GM23338 (cell line): ENCODE measurements at regions not wholly inside any gene's neighbourhood (a gene's known extent, or its start where the extent isn't known, plus 50 kb on each side); places are given as distances from the start of the nearest gene placed in this dataset.

ENCODE experiments used
- ATAC-seq: fragments of 200-7000 bp; cut with Tn5 transposase; 3 replicates; pipeline ENCODE4 v1.9.1; 2020
- DNase-seq: peaks from one replicate; pipeline ENCODE4 v3.0.0-alpha.2; 2015; ENCODE audit warnings: low spot score
- H2AFZ ChIP-seq: fragments of 200-600 bp; sonication (generic); 2 replicates; pipeline ENCODE4 v1.8.0; 2016; ENCODE audit warnings: antibody characterized with exemption, mild to moderate bottlenecking, moderate library complexity
- H3F3A ChIP-seq: fragments of 200-600 bp; sonication (generic); replicated peaks from 2 replicates; pipeline ENCODE4 v1.8.0; 2017; ENCODE audit warnings: antibody characterized with exemption, mixed run types, low read depth
- H3K27ac ChIP-seq: fragments of 200-600 bp; sonication (generic); 2 replicates; pipeline ENCODE4 v1.6.1; 2016; ENCODE audit warnings: low read depth
- H3K27me3 ChIP-seq: fragments of 200-600 bp; sonication (generic); 2 replicates; pipeline ENCODE4 v1.8.0; 2016; ENCODE audit warnings: mild to moderate bottlenecking, mixed run types, moderate library complexity; ENCODE audit not compliant: insufficient read depth
- H3K36me3 ChIP-seq: fragments of 200-600 bp; sonication (generic); 2 replicates; pipeline ENCODE4 v1.8.0; 2016; ENCODE audit warnings: mild to moderate bottlenecking; ENCODE audit not compliant: insufficient read depth
- H3K4me1 ChIP-seq: fragments of 200-600 bp; sonication (generic); 2 replicates; pipeline ENCODE4 v1.8.0; 2016; ENCODE audit warnings: mild to moderate bottlenecking, moderate library complexity; ENCODE audit not compliant: insufficient read depth
- H3K4me2 ChIP-seq: fragments of 200-600 bp; sonication (generic); 2 replicates; pipeline ENCODE4 v1.7.1; 2017; ENCODE audit warnings: mixed run types
- H3K4me3 ChIP-seq: fragments of 200-600 bp; sonication (generic); 2 replicates; pipeline ENCODE4 v1.6.1; 2016; ENCODE audit warnings: mixed run types
- H3K79me2 ChIP-seq: fragments of 200-600 bp; sonication (generic); replicated peaks from 2 replicates; pipeline ENCODE4 v1.8.0; 2017; ENCODE audit warnings: mild to moderate bottlenecking; ENCODE audit not compliant: insufficient read depth
- H3K9me2 ChIP-seq: fragments of 200-600 bp; sonication (generic); 2 replicates; pipeline ENCODE4 v1.8.0; 2017; ENCODE audit not compliant: insufficient read depth
- H4K20me1 ChIP-seq: fragments of 200-600 bp; sonication (generic); replicated peaks from 2 replicates; pipeline ENCODE4 v1.8.0; 2017; ENCODE audit warnings: mild to moderate bottlenecking; ENCODE audit not compliant: insufficient read depth
- H3K27ac Mint-ChIP-seq: 2 replicates; pipeline ENCODE4 v1.8.0; 2020; ENCODE audit warnings: inconsistent platforms, mild to moderate bottlenecking, moderate library complexity, mixed read lengths
- H3K27me3 Mint-ChIP-seq: 3 replicates; pipeline ENCODE4 v1.8.0; 2022; ENCODE audit warnings: low read depth, mild to moderate bottlenecking, moderate library complexity, mixed read lengths, inconsistent platforms; ENCODE audit not compliant: insufficient read depth, poor library complexity
- H3K36me3 Mint-ChIP-seq: 3 replicates; pipeline ENCODE4 v1.8.0; 2021; ENCODE audit warnings: low read depth, mild to moderate bottlenecking, inconsistent platforms, moderate library complexity, mixed read lengths
- H3K4me1 Mint-ChIP-seq: 3 replicates; pipeline ENCODE4 v1.8.0; 2020; ENCODE audit warnings: mild to moderate bottlenecking, inconsistent platforms, mixed read lengths
- H3K4me3 Mint-ChIP-seq: 3 replicates; pipeline ENCODE4 v1.8.0; 2021; ENCODE audit warnings: moderate library complexity, mild to moderate bottlenecking, inconsistent platforms, mixed read lengths
- H3K9me3 Mint-ChIP-seq: 3 replicates; pipeline ENCODE4 v1.8.0; 2020; ENCODE audit warnings: moderate library complexity, mild to moderate bottlenecking, inconsistent platforms, mixed read lengths
- CREB1 ChIP-seq: fragments of 250-450 bp; sonication (Bioruptor Pico); IDR thresholded peaks from 2 replicates; pipeline ENCODE4 v1.5.0; 2020; ENCODE audit warnings: low read depth, mild to moderate bottlenecking, moderate library complexity
- CTCF ChIP-seq, 2 experiments: fragments of 200-600 bp in 1 of 2; sonication (generic) in 1 of 2; conservative IDR thresholded peaks; 2 replicates each; pipeline versions ENCODE4 v1.5.1 to v1.6.1; 2016 to 2017; ENCODE audit warnings: antibody characterized with exemption in 2 of 2, low read depth in 2 of 2, mild to moderate bottlenecking in 2 of 2, moderate library complexity in 1 of 2
- EZH2phosphoT487 ChIP-seq: fragments of 200-600 bp; sonication (generic); IDR thresholded peaks from one replicate; pipeline ENCODE4 v1.8.1; 2018; ENCODE audit warnings: antibody characterized with exemption; ENCODE audit not compliant: unreplicated experiment
- JUNB ChIP-seq: IDR thresholded peaks from one replicate; pipeline ENCODE4 v1.6.1; 2016; ENCODE audit warnings: antibody characterized with exemption; ENCODE audit not compliant: unreplicated experiment
- NANOG ChIP-seq: IDR thresholded peaks from 2 replicates; pipeline ENCODE4 v1.6.1; 2016; ENCODE audit warnings: antibody characterized with exemption, borderline replicate concordance
- ZNF114 ChIP-seq: fragments of 250-450 bp; sonication (Bioruptor Pico); IDR thresholded peaks from 2 replicates; pipeline ENCODE4 v1.5.0; 2020; ENCODE audit warnings: mild to moderate bottlenecking, moderate library complexity
- ZNF331 ChIP-seq: fragments of 250-450 bp; sonication (Bioruptor Pico); IDR thresholded peaks from 2 replicates; pipeline ENCODE4 v1.5.0; 2020; ENCODE audit warnings: low read depth, mild to moderate bottlenecking, moderate library complexity
- TF ChIP-seq, protein P1 (sequence below): IDR thresholded peaks from one replicate; pipeline ENCODE4 v1.6.1; 2018; ENCODE audit warnings: antibody characterized with exemption; ENCODE audit not compliant: unreplicated experiment
- TF ChIP-seq, protein P2 (sequence below): fragments of 250-450 bp; sonication (Bioruptor Pico); IDR thresholded peaks from 2 replicates; pipeline ENCODE4 v1.5.0; 2020; ENCODE audit warnings: mild to moderate bottlenecking, moderate library complexity

DNA sequence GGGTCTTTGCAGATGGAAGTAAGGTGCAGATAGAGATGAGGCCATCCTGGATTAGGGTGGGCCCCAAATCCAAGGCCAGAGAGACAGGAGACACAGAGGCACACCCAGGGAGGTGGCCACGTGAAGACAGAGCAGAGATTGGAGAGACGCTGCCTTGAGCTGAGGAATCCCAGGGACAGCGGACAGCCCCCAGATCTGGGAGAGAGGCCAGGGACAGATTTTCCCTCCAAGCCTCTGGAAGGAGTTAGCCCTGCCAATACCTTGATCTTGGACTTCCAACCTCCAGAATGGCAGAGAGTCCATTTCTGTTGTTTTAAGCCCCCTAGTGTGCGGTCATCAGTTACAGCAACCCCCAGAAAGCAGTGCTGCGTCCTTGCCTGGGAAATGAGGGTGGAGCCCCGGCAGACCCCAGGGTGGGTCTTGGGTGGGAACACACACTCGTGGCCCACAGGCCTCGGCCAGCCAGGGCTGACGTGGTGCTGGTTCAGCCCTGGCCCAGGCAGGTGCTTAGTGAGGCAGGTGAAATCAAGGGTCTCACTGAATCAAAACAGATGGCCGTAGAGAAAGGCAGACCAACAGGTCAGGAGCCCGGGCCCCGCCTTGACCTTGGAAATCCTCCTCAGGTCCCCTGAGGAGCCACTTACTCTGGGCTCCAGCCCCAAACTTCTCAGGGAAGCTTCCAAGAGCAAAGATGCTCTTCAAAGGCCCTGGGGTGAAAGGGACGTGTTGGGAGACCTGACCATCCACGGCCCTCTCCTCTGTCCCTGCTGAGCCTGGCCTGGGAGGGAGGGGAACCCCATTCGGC lies 169.3 kb downstream of the RBFOX3 start:
- peaks cover 12% of the 10 kb centered on the region for H3K27me3 Mint-ChIP-seq
- no peak overlapping the region; the same call in 2 of the 3 replicates for H3K4me3 Mint-ChIP-seq
- H3K27ac Mint-ChIP-seq: no peak overlapping the region
- Histone ChIP-seq H3K4me1 (no peaks in the 10 kb centered on the region), H3K36me3 (no peaks in the 10 kb centered on the region), H3K27ac (no peak overlapping the region), H4K20me1 (no peaks in the 10 kb centered on the region), H2AFZ (no peak overlapping the region), H3K4me3 (no peak overlapping the region), H3K4me2 (no peak overlapping the region), H3K79me2 (no peaks in the 10 kb centered on the region), H3K9me2 (no peaks in the 10 kb centered on the region), H3F3A (no peaks in the 10 kb centered on the region), H3K27me3 (no peaks in the 10 kb centered on the region)
- no peak for ATAC-seq
- no peaks in the 10 kb centered on the region for H3K36me3 Mint-ChIP-seq
- DNase-seq: no peak
- H3K9me3 Mint-ChIP-seq: no peaks in the 10 kb centered on the region
- peaks cover 2% of the 10 kb centered on the region; the same call in 1 of the 3 replicates for H3K4me1 Mint-ChIP-seq
- TF ChIP-seq EZH2phosphoT487: no peak

DNA sequence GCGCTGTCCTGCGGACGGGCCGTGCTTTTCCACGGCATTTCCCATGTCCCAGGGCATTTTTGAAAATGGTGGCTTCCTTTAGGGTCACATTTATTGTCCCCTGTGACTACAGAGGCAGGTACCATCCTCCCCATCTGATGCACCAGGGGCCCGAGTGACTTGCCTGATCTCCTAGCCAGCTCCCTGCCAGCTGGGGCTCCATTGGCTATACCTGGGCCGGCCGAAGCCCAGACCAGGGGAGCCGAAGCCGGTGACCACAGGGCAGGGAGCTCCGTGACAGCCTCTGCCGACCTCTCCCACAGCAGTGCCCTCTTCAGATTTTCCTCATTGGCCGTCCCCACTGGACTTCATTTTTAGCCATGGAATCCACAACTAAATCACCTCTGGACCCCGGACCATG lies 170.6 kb downstream of the RBFOX3 start:
- Histone ChIP-seq H3K79me2 (no peaks in the 10 kb centered on the region), H2AFZ (no peak overlapping the region), H3K4me3 (no peak overlapping the region), H3K9me2 (no peaks in the 10 kb centered on the region), H3K4me2 (no peak overlapping the region), H3F3A (no peaks in the 10 kb centered on the region), H3K4me1 (no peaks in the 10 kb centered on the region), H3K36me3 (no peaks in the 10 kb centered on the region), H3K27me3 (no peaks in the 10 kb centered on the region), H3K27ac (no peak overlapping the region), H4K20me1 (no peaks in the 10 kb centered on the region)
- no peak overlapping the region for H3K27ac Mint-ChIP-seq
- peaks cover 9% of the 10 kb centered on the region for H3K27me3 Mint-ChIP-seq
- no peak overlapping the region for H3K4me3 Mint-ChIP-seq
- peaks cover 2% of the 10 kb centered on the region; the same call in 1 of the 3 replicates for H3K4me1 Mint-ChIP-seq
- TF ChIP-seq, protein P1, sequence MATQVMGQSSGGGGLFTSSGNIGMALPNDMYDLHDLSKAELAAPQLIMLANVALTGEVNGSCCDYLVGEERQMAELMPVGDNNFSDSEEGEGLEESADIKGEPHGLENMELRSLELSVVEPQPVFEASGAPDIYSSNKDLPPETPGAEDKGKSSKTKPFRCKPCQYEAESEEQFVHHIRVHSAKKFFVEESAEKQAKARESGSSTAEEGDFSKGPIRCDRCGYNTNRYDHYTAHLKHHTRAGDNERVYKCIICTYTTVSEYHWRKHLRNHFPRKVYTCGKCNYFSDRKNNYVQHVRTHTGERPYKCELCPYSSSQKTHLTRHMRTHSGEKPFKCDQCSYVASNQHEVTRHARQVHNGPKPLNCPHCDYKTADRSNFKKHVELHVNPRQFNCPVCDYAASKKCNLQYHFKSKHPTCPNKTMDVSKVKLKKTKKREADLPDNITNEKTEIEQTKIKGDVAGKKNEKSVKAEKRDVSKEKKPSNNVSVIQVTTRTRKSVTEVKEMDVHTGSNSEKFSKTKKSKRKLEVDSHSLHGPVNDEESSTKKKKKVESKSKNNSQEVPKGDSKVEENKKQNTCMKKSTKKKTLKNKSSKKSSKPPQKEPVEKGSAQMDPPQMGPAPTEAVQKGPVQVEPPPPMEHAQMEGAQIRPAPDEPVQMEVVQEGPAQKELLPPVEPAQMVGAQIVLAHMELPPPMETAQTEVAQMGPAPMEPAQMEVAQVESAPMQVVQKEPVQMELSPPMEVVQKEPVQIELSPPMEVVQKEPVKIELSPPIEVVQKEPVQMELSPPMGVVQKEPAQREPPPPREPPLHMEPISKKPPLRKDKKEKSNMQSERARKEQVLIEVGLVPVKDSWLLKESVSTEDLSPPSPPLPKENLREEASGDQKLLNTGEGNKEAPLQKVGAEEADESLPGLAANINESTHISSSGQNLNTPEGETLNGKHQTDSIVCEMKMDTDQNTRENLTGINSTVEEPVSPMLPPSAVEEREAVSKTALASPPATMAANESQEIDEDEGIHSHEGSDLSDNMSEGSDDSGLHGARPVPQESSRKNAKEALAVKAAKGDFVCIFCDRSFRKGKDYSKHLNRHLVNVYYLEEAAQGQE: no peak
- TF ChIP-seq ZNF331 (CRISPR knock-in tag) (no peak), JUNB (no peak), CTCF (conservative IDR thresholded peaks at IDR 0.05; ENCODE audit: low read depth in 2 of 2) (no peak), EZH2phosphoT487 (no peak), ZNF114 (CRISPR knock-in tag) (no peak), CREB1 (CRISPR knock-in tag) (no peak), NANOG (no peak)
- TF ChIP-seq, protein P2, sequence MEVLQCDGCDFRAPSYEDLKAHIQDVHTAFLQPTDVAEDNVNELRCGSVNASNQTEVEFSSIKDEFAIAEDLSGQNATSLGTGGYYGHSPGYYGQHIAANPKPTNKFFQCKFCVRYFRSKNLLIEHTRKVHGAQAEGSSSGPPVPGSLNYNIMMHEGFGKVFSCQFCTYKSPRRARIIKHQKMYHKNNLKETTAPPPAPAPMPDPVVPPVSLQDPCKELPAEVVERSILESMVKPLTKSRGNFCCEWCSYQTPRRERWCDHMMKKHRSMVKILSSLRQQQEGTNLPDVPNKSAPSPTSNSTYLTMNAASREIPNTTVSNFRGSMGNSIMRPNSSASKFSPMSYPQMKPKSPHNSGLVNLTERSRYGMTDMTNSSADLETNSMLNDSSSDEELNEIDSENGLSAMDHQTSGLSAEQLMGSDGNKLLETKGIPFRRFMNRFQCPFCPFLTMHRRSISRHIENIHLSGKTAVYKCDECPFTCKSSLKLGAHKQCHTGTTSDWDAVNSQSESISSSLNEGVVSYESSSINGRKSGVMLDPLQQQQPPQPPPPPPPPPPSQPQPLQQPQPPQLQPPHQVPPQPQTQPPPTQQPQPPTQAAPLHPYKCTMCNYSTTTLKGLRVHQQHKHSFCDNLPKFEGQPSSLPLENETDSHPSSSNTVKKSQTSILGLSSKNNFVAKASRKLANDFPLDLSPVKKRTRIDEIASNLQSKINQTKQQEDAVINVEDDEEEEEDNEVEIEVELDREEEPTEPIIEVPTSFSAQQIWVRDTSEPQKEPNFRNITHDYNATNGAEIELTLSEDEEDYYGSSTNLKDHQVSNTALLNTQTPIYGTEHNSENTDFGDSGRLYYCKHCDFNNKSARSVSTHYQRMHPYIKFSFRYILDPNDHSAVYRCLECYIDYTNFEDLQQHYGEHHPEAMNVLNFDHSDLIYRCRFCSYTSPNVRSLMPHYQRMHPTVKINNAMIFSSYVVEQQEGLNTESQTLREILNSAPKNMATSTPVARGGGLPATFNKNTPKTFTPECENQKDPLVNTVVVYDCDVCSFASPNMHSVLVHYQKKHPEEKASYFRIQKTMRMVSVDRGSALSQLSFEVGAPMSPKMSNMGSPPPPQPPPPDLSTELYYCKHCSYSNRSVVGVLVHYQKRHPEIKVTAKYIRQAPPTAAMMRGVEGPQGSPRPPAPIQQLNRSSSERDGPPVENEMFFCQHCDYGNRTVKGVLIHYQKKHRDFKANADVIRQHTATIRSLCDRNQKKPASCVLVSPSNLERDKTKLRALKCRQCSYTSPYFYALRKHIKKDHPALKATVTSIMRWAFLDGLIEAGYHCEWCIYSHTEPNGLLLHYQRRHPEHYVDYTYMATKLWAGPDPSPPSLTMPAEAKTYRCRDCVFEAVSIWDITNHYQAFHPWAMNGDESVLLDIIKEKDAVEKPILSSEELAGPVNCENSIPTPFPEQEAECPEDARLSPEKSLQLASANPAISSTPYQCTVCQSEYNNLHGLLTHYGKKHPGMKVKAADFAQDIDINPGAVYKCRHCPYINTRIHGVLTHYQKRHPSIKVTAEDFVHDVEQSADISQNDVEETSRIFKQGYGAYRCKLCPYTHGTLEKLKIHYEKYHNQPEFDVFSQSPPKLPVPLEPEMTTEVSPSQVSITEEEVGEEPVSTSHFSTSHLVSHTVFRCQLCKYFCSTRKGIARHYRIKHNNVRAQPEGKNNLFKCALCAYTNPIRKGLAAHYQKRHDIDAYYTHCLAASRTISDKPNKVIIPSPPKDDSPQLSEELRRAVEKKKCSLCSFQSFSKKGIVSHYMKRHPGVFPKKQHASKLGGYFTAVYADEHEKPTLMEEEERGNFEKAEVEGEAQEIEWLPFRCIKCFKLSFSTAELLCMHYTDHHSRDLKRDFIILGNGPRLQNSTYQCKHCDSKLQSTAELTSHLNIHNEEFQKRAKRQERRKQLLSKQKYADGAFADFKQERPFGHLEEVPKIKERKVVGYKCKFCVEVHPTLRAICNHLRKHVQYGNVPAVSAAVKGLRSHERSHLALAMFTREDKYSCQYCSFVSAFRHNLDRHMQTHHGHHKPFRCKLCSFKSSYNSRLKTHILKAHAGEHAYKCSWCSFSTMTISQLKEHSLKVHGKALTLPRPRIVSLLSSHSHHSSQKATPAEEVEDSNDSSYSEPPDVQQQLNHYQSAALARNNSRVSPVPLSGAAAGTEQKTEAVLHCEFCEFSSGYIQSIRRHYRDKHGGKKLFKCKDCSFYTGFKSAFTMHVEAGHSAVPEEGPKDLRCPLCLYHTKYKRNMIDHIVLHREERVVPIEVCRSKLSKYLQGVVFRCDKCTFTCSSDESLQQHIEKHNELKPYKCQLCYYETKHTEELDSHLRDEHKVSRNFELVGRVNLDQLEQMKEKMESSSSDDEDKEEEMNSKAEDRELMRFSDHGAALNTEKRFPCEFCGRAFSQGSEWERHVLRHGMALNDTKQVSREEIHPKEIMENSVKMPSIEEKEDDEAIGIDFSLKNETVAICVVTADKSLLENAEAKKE: no peak
- no peak for DNase-seq
- H3K9me3 Mint-ChIP-seq: no peaks in the 10 kb centered on the region
- no peaks in the 10 kb centered on the region for H3K36me3 Mint-ChIP-seq
- no peak for ATAC-seq
